HEK293T (cell line): ENCODE measurements at regions not wholly inside any gene's neighbourhood (a gene's known extent, or its start where the extent isn't known, plus 50 kb on each side); places are given as distances from the start of the nearest gene placed in this dataset.

ENCODE experiments used
- ARNT ChIP-seq: fragments of 450-650 bp; IDR thresholded peaks from 2 replicates; pipeline ENCODE4 v1.6.1; 2017; ENCODE audit warnings: mild to moderate bottlenecking
- BHLHE40 ChIP-seq: fragments of 450-650 bp; IDR thresholded peaks from 2 replicates; pipeline ENCODE4 v1.6.1; 2016; ENCODE audit warnings: mild to moderate bottlenecking, moderate library complexity, borderline replicate concordance
- ELF4 ChIP-seq: fragments of 450-650 bp; IDR thresholded peaks from 2 replicates; pipeline ENCODE4 v1.6.1; 2017; ENCODE audit warnings: antibody characterized with exemption
- FOXA1 ChIP-seq: fragments of 450-650 bp; IDR thresholded peaks from 2 replicates; pipeline ENCODE4 v1.6.1; 2016; ENCODE audit warnings: mild to moderate bottlenecking
- FOXM1 ChIP-seq: fragments of 450-650 bp; IDR thresholded peaks from 2 replicates; pipeline ENCODE4 v1.6.1; 2017; ENCODE audit warnings: mild to moderate bottlenecking, borderline replicate concordance
- LEF1 ChIP-seq: fragments of 450-650 bp; IDR thresholded peaks from 2 replicates; pipeline ENCODE4 v1.6.1; 2017; ENCODE audit warnings: mild to moderate bottlenecking, borderline replicate concordance
- NFRKB ChIP-seq: fragments of 450-650 bp; IDR thresholded peaks from 2 replicates; pipeline ENCODE4 v1.6.1; 2016; ENCODE audit warnings: mild to moderate bottlenecking, moderate library complexity
- SP1 ChIP-seq: fragments of 450-650 bp; IDR thresholded peaks from 2 replicates; pipeline ENCODE4 v1.6.1; 2017
- SUZ12 ChIP-seq: fragments of 450-650 bp; IDR thresholded peaks from 2 replicates; pipeline ENCODE4 v1.6.1; 2016; ENCODE audit warnings: mild to moderate bottlenecking
- TARDBP ChIP-seq: fragments of 450-650 bp; IDR thresholded peaks from 2 replicates; pipeline ENCODE4 v1.6.1; 2016
- ZNF384 ChIP-seq: fragments of 450-650 bp; IDR thresholded peaks from 2 replicates; pipeline ENCODE4 v1.6.1; 2016
- TF ChIP-seq, protein P1 (sequence below): fragments of 450-650 bp; IDR thresholded peaks from 2 replicates; pipeline ENCODE4 v1.6.1; 2016

DNA sequence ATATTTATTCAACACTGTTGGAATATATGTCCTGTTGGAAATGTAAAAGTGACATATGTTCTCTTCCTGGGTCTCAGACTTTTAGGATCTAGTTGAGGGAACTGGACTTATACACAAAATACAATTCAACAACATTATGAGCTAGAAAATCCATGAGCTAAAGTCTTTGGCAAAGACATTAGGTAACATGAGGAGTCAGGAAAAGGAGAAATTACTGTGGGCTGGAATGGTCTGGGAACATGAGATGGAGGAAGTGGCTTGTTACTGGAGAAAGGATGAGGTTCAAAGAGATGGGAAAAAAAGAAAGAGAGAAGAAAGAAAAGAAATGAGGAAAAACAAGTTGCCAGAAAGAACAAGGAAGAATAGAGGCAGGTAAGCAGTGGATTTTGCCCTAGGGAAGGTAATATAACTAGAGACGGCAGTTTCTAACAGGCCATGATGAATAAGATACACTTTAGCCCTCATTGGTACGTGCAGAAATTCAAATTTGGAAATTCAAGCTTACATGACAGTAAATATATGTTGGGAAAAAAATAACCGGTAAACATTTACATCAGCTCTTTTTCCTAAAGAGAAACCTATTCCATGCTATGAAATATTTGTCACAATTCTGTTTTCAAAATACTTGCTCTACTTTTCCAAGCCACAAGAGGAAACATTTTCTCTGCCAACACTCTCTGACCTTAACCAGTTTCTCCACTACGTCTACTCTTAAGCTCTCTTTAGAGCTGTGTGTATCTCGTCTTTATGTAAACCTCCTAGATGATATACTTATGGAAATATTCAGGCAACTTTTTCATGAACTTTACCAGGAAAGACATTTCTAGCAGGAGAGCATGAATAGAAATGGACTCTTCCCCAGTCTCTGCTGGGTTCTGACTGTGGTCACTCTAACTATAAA lies 268.8 kb upstream of the BTG1 start:
- no peak for TF ChIP-seq SP1
- no peak for TF ChIP-seq ARNT
- TF ChIP-seq NFRKB = no peak
- TF ChIP-seq ZNF384 = no peak
- no peak for TF ChIP-seq FOXM1
- TF ChIP-seq FOXA1 = no peak
- no peak for TF ChIP-seq SUZ12
- TF ChIP-seq, protein P1, sequence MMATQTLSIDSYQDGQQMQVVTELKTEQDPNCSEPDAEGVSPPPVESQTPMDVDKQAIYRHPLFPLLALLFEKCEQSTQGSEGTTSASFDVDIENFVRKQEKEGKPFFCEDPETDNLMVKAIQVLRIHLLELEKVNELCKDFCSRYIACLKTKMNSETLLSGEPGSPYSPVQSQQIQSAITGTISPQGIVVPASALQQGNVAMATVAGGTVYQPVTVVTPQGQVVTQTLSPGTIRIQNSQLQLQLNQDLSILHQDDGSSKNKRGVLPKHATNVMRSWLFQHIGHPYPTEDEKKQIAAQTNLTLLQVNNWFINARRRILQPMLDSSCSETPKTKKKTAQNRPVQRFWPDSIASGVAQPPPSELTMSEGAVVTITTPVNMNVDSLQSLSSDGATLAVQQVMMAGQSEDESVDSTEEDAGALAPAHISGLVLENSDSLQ = no peak
- no peak for TF ChIP-seq BHLHE40
- no peak for TF ChIP-seq TARDBP
- no peak for TF ChIP-seq LEF1
- no peak for TF ChIP-seq ELF4
